T-helper 1 cell treated with Interleukin-12 subunit alpha and Interleukin-12 subunit beta and Interleukin-4 antibody, amounts not matched to agents 30 μg/mL and 1 μg/mL, for 36 hours (primary cell): ENCODE measurements at regions not wholly inside any gene's neighbourhood (a gene's known extent, or its start where the extent isn't known, plus 50 kb on each side); places are given as distances from the start of the nearest gene placed in this dataset.

Source experiments
- H3K27ac Mint-ChIP-seq: one replicate; pipeline ENCODE4 v1.8.0; 2021; ENCODE audit warnings: mild to moderate bottlenecking, mixed read lengths
- H3K27me3 Mint-ChIP-seq: one replicate; pipeline ENCODE4 v1.8.0; 2021; ENCODE audit warnings: low read depth, mixed read lengths
- H3K36me3 Mint-ChIP-seq: one replicate; pipeline ENCODE4 v1.8.0; 2021; ENCODE audit warnings: low read depth, mixed read lengths
- H3K4me1 Mint-ChIP-seq: one replicate; pipeline ENCODE4 v1.8.0; 2021; ENCODE audit warnings: low read depth, mixed read lengths
- H3K4me3 Mint-ChIP-seq: one replicate; pipeline ENCODE4 v1.8.0; 2021; ENCODE audit warnings: mild to moderate bottlenecking, moderate library complexity, mixed read lengths
- H3K9me3 Mint-ChIP-seq: one replicate; pipeline ENCODE4 v1.8.0; 2021; ENCODE audit warnings: mixed read lengths

DNA sequence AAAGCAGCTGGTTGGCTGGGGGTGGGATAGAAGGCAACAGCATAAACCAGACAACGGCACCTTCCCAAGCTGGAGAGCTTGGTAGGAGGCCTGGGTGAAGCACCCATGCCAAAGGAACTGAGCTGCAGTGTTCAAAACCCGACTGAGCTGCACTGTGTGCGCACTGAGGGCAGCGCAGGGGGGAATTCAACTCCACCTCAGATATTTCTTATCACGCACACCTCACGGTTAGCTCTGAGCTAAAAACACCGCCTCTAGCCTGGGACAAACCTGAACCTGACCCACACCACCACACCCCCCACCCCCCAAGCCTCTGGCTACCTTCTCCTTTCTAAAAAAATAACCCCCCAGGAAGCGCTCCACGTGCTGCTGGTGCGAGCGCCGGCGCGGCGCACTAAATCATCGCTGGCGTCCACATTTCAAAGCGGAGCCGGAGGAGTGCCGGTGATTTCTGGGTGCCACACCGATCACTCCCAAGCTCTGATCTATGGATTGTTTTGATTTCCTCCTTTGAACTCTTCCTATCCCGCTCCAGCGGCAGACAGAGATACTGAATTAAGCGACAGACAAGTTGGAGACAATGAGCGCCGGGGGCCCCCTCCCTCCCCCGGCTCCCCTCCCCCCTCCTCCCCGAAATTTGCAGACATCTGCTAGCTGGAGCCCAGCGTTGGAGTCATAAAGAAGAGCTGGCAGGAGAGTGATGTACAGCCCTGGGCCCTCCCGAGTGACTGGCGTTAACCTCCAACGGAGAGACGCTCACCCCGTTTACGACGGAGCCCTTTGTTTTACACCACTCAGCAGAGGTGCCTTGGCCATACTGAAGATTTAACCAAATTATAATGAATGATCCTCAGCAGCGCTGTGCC lies 85.0 kb downstream of the NOG start:
- Mint-ChIP-seq H3K27ac (no peak overlapping the region), H3K36me3 (no peaks in the 10 kb centered on the region), H3K4me3 (no peak overlapping the region), H3K27me3 (peaks cover 44% of the 10 kb centered on the region), H3K4me1 (peaks cover 18% of the 10 kb centered on the region), H3K9me3 (no peaks in the 10 kb centered on the region)

DNA sequence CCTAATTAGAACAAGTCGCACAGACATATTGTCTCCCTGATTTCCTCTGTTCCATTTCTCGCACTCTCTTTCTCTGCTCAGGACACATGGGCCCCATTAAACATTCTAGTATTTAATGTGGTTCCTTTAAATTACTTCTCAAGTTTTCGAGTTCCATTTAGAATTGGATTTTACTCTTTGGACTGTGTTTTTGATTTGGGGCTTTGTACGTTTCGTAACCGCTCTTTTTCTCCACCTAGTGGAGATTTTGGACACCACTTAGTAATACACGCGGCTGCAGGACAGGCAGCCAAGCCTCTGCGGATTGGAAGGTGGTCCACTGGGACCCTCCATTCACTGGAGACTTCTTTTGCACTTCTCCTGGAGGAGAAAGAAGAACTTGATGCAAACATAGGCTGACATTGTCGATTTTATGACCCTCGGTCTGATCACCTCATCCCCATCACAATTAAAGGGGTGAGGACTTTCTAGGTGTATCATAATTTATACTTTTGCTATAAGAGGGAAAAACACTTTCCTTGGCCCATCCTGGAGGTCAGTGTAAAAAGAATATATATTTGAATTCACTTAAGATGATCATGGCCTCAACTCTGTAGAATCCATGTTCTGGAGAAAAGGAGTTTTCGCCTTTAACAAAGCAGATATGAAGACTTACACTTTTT lies 85.7 kb downstream of the NOG start:
- Mint-ChIP-seq H3K27me3 (peaks cover 51% of the 10 kb centered on the region), H3K36me3 (no peaks in the 10 kb centered on the region), H3K9me3 (no peaks in the 10 kb centered on the region), H3K4me1 (peaks cover 19% of the 10 kb centered on the region), H3K4me3 (no peak overlapping the region), H3K27ac (no peak overlapping the region)

DNA sequence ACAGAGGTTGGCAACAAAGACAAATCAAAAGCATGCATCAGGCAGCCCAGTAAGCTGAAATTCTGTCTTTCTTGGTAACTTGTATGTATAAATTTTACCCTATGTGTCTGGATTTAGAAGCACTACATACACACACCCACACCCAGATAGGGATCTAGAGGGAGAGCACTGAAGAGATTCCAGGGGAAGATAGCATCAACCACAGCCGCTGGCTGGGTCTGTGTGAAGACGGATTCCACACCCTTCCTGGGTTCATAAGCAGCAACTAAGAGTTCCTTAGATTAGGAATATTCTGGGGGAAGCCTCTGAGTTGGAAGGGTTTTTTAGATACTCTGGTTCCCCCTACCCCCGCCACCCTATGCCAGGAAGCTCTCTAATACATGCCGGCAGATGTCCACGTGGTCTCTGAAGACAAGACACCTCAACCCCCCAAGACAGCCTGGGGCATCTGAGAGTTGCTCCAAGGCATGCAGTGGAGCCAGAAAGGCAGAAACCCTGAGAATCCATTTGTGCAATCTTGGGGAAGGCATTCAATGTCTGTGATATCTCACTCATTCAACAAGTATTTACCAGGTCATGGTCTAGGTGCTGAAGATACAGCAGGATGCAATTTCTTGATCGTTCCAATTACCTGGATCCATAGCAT lies 86.4 kb downstream of the NOG start:
- H3K36me3 Mint-ChIP-seq, result no peaks in the 10 kb centered on the region
- no peak overlapping the region for H3K27ac Mint-ChIP-seq
- no peak overlapping the region for H3K4me3 Mint-ChIP-seq
- H3K4me1 Mint-ChIP-seq, result peaks cover 19% of the 10 kb centered on the region
- peaks cover 50% of the 10 kb centered on the region for H3K27me3 Mint-ChIP-seq
- H3K9me3 Mint-ChIP-seq, result no peaks in the 10 kb centered on the region

DNA sequence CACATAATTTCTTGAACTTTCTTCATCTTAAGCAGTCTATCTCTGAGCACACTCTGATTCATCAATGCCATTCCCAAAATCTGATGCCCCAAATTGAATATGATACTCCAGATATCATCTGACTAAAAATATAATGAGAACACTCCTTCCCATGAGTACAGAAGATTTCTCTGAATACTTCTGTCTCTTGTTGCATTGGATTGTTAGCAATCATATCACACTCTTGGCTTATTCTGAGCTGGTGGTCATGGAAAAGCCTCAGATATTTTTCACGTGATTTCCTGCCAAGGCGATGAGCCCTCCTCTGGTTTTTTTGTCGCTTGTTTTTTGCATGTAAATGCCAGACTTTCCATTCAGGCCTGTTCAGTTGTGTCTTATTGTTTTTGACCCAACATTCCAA lies 87.2 kb downstream of the NOG start:
- no peaks in the 10 kb centered on the region for H3K9me3 Mint-ChIP-seq
- H3K4me3 Mint-ChIP-seq, result no peak overlapping the region

DNA sequence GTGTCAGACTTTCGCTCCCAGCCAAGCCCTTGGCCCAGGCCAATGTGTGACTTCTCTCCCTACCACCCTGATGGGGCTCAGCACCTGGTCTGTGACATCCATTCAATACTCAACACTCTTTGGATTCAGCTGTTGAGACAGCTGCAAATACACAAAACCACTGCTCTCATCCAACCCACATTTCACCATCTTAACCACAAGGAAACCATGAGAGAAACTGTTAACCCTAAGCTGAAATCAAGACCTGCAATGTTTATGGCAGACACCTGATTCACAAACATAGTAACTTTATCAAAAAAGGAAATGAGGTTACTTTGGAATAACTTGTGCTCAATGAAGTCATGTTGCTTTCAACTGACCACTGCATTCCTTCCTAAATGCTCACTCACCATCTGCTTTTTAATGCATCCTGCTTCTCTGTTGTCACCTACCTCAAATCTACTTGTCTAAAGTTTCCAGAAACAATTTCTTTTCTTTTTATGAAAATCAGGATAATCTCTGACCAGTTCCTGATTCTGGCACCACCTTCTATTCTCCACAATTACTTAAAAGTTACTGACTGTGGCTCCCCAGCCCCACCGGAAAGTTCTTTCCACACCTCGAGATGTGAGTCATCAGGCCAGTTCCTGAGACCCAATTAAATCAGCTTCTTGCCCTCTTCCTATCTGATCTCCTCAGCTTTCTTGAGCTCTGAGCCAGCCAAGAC lies 88.2 kb downstream of the NOG start:
- H3K27me3 Mint-ChIP-seq, result peaks cover 41% of the 10 kb centered on the region
- no peak overlapping the region for H3K4me3 Mint-ChIP-seq
- H3K9me3 Mint-ChIP-seq, result no peaks in the 10 kb centered on the region
- H3K4me1 Mint-ChIP-seq, result peaks cover 15% of the 10 kb centered on the region
- H3K27ac Mint-ChIP-seq, result no peak overlapping the region
- H3K36me3 Mint-ChIP-seq, result no peaks in the 10 kb centered on the region

More for the DNA sequence above, 87.2 kb downstream of the NOG start:
- Mint-ChIP-seq H3K4me1 (peaks cover 19% of the 10 kb centered on the region), H3K36me3 (no peaks in the 10 kb centered on the region), H3K27me3 (peaks cover 45% of the 10 kb centered on the region), H3K27ac (no peak overlapping the region)

DNA sequence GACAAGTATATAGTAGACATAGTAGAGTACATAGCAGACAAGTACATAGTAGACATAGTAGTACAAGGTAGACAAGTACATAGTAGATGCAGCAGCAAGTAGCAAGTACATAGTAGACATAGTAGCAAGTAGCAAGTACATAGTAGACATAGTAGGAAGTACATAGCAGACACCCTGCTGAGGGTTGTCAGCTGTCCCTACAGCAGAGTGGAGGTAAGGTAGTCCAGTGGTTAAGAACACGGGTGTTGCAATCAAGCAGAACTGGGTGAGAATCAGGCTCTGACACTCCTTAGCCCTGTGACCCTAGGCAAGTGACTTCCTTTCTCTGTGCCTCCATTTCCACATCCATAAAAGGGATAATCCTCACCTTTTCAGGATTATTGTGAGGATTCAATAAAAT lies 94.7 kb downstream of the NOG start:
- H3K27me3 Mint-ChIP-seq, result peaks cover 39% of the 10 kb centered on the region
- no peaks in the 10 kb centered on the region for H3K9me3 Mint-ChIP-seq
- H3K4me3 Mint-ChIP-seq, result no peak overlapping the region
- no peak overlapping the region for H3K27ac Mint-ChIP-seq
- peaks cover 2% of the 10 kb centered on the region for H3K4me1 Mint-ChIP-seq
- H3K36me3 Mint-ChIP-seq, result no peaks in the 10 kb centered on the region

DNA sequence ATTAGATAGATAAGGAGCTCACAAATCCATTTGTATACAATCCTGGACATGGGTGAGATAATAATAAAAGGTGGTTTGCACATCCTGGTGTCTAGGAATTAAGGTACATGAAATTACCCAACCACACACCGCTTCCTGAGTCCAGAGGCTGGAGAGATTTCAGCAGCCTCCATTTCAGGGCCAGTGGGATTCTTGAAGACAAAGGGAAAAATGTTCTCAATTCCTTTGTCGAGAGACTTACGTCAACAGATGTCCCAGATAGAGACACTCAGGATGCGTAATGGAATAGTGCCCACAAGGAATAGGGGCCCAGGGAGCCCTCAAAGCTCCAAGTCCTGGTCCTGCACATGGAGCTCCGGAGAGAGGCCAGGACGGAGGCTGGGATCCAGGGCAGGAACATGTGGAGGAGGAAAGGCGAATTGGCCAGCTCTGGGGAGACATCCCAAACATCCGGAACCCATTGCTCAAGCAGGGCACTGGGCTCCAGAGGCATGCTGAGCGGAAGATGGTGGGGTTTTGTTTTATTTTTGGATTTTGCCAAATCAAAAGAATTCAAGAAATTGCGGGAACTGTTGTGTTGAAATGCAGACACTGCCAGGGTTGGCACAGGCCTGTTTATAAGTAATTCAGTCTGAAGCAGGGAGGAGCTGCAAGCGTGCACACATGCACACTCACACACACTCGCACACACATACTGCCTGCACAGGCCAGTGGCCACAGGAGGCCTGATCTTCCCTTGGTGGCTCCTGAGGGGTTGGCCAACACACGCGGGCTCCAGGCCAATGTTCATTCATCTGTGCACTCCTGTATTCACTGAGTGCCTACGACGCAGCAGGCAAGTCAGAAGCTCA lies 97.2 kb downstream of the NOG start:
- Mint-ChIP-seq H3K4me3 (no peak overlapping the region), H3K4me1 (no peaks in the 10 kb centered on the region), H3K9me3 (no peaks in the 10 kb centered on the region), H3K36me3 (no peaks in the 10 kb centered on the region), H3K27me3 (peaks cover 39% of the 10 kb centered on the region), H3K27ac (no peak overlapping the region)

DNA sequence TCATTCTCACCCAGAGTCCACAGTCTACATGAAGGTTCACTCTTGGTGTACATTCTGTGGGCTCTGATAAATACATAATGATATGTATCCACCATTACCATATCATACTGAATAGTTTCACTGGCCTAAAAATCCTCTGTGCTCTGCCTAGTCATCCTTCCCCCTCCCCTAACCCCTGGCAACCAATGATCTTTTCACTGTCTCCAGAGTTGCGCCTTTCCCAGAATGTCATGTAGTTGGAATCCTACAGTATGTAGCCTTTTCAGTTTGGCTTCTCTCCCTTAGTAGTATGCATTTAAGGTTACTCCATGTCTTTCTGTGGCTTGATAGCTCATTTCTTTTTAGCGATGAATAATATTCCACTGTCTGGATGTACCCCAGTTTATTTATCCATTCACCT lies 101.3 kb downstream of the NOG start:
- no peaks in the 10 kb centered on the region for H3K4me1 Mint-ChIP-seq
- H3K36me3 Mint-ChIP-seq, result no peaks in the 10 kb centered on the region
- no peak overlapping the region for H3K27ac Mint-ChIP-seq
- no peak overlapping the region for H3K4me3 Mint-ChIP-seq
- peaks cover 35% of the 10 kb centered on the region for H3K27me3 Mint-ChIP-seq
- no peaks in the 10 kb centered on the region for H3K9me3 Mint-ChIP-seq

DNA sequence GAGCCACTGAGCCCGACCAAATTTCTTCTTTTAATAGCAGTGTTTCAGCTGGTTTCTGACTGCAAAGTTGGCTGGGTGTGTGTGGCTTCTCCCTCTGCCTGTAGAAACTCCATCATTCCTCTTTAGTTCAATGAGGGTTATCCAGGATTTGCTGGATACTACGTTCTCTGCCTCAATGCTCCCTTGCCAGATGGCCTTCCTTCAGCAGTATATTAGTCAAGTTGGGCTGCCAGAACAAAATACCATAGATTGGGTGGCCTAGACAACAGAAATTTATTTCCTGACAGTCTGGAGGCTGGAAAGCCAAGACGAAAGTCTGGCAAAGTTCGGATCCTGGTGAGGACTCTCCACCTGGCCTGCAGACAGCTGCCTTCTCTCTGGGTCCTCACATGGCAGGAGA lies 103.7 kb downstream of the NOG start:
- Mint-ChIP-seq H3K36me3 (no peaks in the 10 kb centered on the region), H3K4me1 (no peaks in the 10 kb centered on the region), H3K4me3 (no peak overlapping the region), H3K9me3 (no peaks in the 10 kb centered on the region), H3K27me3 (peaks cover 42% of the 10 kb centered on the region), H3K27ac (no peak overlapping the region)

DNA sequence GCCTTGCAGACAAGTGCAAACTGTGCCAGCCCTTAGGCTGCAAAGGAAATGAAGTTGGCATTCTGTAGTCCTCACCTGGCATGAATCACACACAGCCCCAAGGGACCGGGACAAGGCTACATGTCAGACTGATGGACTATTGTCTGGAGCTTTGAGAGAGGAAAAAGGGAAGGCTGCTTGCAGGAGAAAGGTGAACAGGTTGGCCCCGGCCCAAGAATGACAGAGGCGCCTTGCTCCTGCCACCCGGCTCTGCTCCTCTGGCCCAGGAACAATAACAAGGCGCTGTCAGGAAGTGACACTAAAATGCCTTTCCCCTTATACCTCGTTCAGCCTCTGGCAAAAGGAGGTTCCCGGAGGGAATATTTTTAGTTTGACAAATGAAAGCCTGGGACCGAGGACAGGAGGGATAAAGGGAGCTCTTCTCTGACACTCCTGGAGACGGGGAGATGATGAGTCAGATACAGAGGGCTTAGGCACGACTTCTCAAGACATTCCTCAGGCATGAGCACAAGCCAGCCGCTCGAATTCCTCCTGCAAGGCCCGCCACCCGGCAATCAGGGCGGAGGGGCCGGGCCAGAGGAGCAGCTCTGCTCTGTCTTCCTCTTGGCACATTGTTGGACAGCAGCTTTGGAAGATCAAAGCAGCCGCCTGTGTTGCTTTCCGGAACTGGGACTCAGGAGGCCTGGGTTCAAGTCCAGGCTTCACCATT lies 105.8 kb downstream of the NOG start:
- H3K4me1 Mint-ChIP-seq, result no peaks in the 10 kb centered on the region
- no peak overlapping the region for H3K4me3 Mint-ChIP-seq
- no peaks in the 10 kb centered on the region for H3K36me3 Mint-ChIP-seq
- no peak overlapping the region for H3K27ac Mint-ChIP-seq
- H3K9me3 Mint-ChIP-seq, result no peaks in the 10 kb centered on the region
- H3K27me3 Mint-ChIP-seq, result peaks cover 33% of the 10 kb centered on the region

DNA sequence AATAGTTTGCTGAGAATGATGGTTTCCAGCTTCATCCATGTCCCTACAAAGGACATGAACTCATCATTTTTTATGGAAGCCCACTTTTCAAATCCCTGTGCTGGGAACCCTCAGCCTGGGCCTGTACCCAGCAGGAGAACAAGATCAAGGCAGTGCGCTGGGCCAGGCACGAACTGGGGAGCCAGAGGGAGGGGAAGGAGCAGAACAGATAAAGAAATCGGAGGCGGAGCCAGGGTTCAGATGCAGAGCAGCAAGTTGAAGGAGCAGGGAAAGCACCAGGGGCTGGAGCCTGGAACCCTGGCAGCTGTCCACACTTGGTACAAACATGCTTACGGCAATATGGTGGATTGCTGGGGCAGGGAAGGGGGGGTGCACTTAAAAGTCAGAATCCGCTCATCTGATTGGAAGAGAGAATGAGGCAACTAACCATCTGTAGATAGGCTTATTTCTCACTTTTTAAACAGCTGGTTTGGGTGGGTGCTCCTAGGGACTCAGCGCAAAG lies 107.5 kb downstream of the NOG start:
- Mint-ChIP-seq H3K27ac (no peak overlapping the region), H3K9me3 (no peaks in the 10 kb centered on the region), H3K4me1 (no peaks in the 10 kb centered on the region), H3K27me3 (peaks cover 22% of the 10 kb centered on the region), H3K4me3 (no peak overlapping the region), H3K36me3 (no peaks in the 10 kb centered on the region)

DNA sequence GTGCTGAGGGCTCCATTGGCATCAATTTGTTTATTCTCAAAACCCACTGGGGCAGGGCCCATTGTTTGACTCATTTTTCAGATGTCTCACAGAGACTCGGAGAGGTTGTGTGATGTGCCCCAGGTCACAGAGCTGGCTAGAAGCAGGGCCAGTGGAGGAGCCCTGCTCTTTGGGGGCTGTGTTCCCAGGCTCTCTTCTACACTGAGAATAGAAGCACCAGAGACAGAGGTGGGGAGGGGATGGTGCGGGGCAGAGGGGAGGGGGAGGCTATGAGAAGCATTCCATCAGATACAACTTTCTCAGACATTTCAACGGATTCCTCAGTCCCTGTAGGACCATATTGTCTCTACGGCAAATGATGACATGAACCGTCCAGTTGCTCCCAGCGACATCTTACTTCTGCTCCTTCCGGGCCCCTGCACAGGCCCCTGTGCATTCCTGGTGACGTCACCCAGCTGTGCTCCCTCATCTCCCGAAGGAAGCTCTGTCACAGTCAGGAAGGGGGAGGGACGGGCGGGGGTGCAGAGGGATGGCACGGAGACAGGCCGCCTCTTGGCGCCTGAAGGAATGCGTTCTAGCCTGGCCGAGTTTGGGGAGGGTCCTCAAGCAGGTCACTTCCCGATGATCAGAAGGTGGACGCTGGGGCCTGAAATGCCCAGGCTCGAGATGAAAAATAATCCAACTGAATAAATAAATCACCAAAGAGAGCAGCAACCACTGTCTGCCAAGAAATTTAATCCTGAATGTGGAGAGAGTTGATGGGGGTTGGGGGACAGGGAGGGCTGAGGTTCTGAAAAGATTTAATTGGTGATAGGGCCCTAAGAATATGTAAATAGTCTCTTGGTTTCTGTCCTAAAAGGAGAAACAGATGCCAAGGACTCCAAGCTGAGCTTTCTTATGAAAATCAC lies 114.1 kb downstream of the NOG start:
- no peak overlapping the region for H3K4me3 Mint-ChIP-seq
- H3K9me3 Mint-ChIP-seq, result peaks cover under 1% of the 10 kb centered on the region
- no peaks in the 10 kb centered on the region for H3K36me3 Mint-ChIP-seq

More for the DNA sequence above, 114.1 kb downstream of the NOG start:
- peaks cover 18% of the 10 kb centered on the region for H3K27me3 Mint-ChIP-seq
- H3K4me1 Mint-ChIP-seq, result no peaks in the 10 kb centered on the region
- no peak overlapping the region for H3K27ac Mint-ChIP-seq
